ENCODE measurements at regions not wholly inside any gene's neighbourhood (a gene's known extent, or its start where the extent isn't known, plus 50 kb on each side); places are given as distances from the start of the nearest gene placed in this dataset.

DNA sequence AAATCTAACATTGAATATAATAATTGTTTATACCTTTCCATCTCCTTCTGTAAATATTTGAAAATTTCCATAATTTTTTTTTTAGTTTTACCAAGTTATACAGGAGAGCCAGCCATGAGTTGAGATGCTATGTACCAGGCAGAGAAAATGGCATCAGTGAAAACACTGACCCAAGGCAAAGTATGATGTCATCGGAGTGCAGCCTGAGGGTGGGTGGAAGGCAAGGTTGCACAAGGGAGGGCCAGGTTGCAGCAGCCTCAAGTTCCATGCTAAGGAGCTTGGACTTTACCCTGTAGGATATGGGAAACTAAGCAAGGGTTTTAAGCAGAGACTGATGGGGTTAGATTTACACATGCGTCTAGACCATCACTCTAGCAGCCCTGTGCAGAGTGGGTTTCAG lies 441.1 kb downstream of the BCAT1 start:
- TF ChIP-seq, protein P1, sequence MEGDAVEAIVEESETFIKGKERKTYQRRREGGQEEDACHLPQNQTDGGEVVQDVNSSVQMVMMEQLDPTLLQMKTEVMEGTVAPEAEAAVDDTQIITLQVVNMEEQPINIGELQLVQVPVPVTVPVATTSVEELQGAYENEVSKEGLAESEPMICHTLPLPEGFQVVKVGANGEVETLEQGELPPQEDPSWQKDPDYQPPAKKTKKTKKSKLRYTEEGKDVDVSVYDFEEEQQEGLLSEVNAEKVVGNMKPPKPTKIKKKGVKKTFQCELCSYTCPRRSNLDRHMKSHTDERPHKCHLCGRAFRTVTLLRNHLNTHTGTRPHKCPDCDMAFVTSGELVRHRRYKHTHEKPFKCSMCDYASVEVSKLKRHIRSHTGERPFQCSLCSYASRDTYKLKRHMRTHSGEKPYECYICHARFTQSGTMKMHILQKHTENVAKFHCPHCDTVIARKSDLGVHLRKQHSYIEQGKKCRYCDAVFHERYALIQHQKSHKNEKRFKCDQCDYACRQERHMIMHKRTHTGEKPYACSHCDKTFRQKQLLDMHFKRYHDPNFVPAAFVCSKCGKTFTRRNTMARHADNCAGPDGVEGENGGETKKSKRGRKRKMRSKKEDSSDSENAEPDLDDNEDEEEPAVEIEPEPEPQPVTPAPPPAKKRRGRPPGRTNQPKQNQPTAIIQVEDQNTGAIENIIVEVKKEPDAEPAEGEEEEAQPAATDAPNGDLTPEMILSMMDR (conservative IDR thresholded peaks at IDR 0.05; ENCODE audit: low read depth, low read length), result no peak
- TF ChIP-seq EZH2 (IDR thresholded peaks at IDR 0.05; ENCODE audit: low read length, unreplicated experiment) (no peak), EZH2phosphoT487 (IDR thresholded peaks at IDR 0.05; ENCODE audit: borderline replicate concordance, low read length) (no peak)

All from PC-3 (cell line).